ENCODE measurements at regions not wholly inside any gene's neighbourhood (a gene's known extent, or its start where the extent isn't known, plus 50 kb on each side); places are given as distances from the start of the nearest gene placed in this dataset.

DNA sequence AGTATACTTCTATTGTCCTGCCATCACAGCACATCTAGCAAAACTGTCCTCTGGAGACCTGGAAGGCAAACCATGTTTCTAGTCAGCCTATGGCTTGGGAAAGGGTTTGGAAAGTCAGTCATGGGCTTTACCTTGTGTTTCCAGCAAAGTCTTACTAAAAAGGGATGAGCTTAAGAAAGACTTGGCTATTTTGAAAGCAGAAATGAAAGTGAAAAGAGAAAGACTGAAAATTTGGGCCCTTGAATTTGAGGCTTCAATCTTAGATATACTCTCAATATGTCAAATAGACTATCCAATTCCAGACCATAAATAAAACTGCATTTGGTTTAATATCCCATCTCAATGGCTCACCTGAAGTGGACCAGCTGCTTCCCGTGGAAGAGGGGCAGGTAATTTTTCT is 127.9 kb downstream of the ZNF330 start:
- Histone ChIP-seq H3K27ac (peak overlapping the region in 1 of 12 donors; percentile 65), H3K4me3 (no peak overlapping the region), H3K36me3 (no peaks in the 10 kb centered on the region), H3K4me1 (peaks cover 0 to 39% (median 0%) of the 10 kb centered on the region in 12 donors), H3K9me3 (peaks cover 0 to under 1% (median 0%) of the 10 kb centered on the region in 12 donors), H3K27me3 (no peaks in the 10 kb centered on the region)
- WGBS, 4 donors, result 0 to 100% (median 89%) methylated on average over 1 of the region's 1 CpG
- DNase-seq, result no peak
- intact Hi-C loops (cut with DNase I), result loop anchor here in 9 of 10 donors (5.0 to 10.0 kb wide), 3 partner anchors 364 to 1496 kb away; partner anchors contain the start of gene INPP4B (in 1 of the 9)
- TF ChIP-seq POLR2A (IDR thresholded peaks at IDR 0.05), result no peak
- no peak for TF ChIP-seq CTCF (IDR thresholded peaks at IDR 0.05)
- ATAC-seq, result no peak

- Histone ChIP-seq H3K27ac (peak overlapping the region in 1 of 12 donors; percentile 65), H3K4me3 (no peak overlapping the region), H3K9me3 (peaks cover 0 to 7% (median 0%) of the 10 kb centered on the region in 12 donors), H3K27me3 (no peaks in the 10 kb centered on the region), H3K4me1 (peaks cover 0 to 39% (median 0%) of the 10 kb centered on the region in 12 donors), H3K36me3 (no peaks in the 10 kb centered on the region)
- ATAC-seq (no peak), DNase-seq (no peak)
- TF ChIP-seq POLR2A (IDR thresholded peaks at IDR 0.05) (no peak), CTCF (IDR thresholded peaks at IDR 0.05) (no peak)
- intact Hi-C loops (cut with DNase I), result loop anchor here in 9 of 10 donors (5.0 to 10.0 kb wide), 3 partner anchors 363 to 1496 kb away; partner anchors contain the start of gene INPP4B (in 1 of the 9)
These were observed 128.5 kb downstream of the ZNF330 start for GRCh38 chr4:141349236-141349635.

DNA sequence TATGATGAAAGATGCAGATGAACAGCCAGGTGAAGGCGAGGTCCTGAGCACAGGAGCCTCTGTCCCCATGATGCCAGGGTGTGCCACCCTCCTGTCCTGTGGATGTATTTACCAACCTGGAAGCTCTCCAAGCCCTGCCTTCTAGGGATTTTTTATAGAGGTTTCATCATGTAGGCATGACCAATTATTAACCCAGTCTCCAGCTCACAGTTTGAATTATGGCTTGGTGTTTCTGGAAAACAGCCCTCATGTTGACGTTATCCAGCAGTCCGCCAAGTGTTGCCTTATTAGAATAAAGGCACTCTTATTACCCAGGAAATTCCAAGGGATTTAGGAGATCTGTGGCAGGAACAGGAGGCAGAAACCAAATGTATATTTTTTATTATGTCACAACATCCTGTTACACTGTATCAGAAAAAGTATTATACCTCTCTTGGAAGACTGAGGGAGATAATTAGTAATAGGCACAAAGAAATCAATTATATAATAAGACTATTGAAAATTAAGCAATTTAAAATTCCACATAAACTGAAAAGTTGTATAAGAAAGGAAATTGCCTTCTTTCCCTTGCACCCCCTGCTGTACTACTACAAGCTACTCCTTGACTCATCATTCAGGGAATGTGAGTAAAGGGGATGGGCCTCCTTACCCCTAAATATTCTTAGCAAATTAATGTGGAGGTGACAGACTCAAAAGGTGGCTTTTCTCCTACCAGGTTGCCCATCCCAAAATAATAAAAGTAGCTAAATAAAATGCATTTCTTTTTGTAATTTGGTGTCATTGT is 129.6 kb downstream of the ZNF330 start:
- no peaks in the 10 kb centered on the region for H3K36me3 ChIP-seq
- H3K27me3 ChIP-seq, result no peaks in the 10 kb centered on the region
- DNase-seq, result no peak
- no peak overlapping the region for H3K4me3 ChIP-seq
- WGBS, 4 donors, result 64 to 73% (median 69%) methylated on average over 3 of the region's 3 CpGs
- peaks cover 0 to 7% (median 0%) of the 10 kb centered on the region in 12 donors for H3K9me3 ChIP-seq
- no peak overlapping the region for H3K27ac ChIP-seq
- no peak for ATAC-seq
- TF ChIP-seq POLR2A (IDR thresholded peaks at IDR 0.05), result no peak
- TF ChIP-seq CTCF (IDR thresholded peaks at IDR 0.05), result no peak
- intact Hi-C loops (cut with DNase I), result no loop called here
- H3K4me1 ChIP-seq, result peaks cover 0 to 39% (median 0%) of the 10 kb centered on the region in 12 donors

DNA sequence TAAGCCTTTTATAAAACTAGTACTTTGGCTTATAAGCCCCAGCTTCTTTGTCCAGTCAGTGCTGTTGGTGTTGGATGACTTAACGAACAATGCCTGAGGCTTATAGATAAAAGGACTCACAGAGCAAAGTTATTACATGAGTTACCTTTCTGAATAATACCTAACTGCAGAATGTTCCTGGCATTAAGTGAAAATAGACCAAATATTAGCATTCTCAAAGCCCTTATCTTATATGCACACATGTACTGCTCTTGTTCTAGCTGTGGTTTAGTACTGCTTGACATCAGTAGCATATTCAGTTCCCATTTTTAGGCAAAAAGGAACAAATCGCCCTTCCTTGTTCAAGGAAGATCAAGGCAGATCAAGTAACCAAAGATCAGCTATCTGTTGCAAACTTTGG is 131.6 kb downstream of the ZNF330 start:
- Histone ChIP-seq H3K4me1 (peaks cover 0 to 36% (median 0%) of the 10 kb centered on the region in 12 donors), H3K4me3 (peak overlapping the region in 1 of 12 donors; percentile 12), H3K36me3 (no peaks in the 10 kb centered on the region), H3K27me3 (no peaks in the 10 kb centered on the region), H3K27ac (peak overlapping the region in 3 of 12 donors; percentile 7 to 85 (median 47)), H3K9me3 (peaks cover 0 to 7% (median 0%) of the 10 kb centered on the region in 12 donors)
- TF ChIP-seq CTCF (IDR thresholded peaks at IDR 0.05) (no peak), POLR2A (IDR thresholded peaks at IDR 0.05) (no peak)
- ATAC-seq, result peak in 2 of 4 donors; percentile 45 to 52
- intact Hi-C loops (cut with DNase I), result no loop called here
- no peak for DNase-seq
- WGBS, 4 donors, result 75 to 87% (median 82%) methylated on average over 2 of the region's 2 CpGs
